OCI-LY1 (cell line): ENCODE measurements at regions not wholly inside any gene's neighbourhood (a gene's known extent, or its start where the extent isn't known, plus 50 kb on each side); places are given as distances from the start of the nearest gene placed in this dataset.

Experiments used
- CTCF ChIP-seq: fragments of 200-600 bp; sonication (generic), shearing (Covaris generic); IDR thresholded peaks from 2 replicates; pipeline ENCODE4 v1.5.1; 2017; ENCODE audit warnings: mild to moderate bottlenecking, antibody characterized with exemption, low read length, moderate library complexity, mixed read lengths
- EZH2 ChIP-seq: fragments of 200-600 bp; sonication (generic), shearing (Covaris generic); IDR thresholded peaks from 2 replicates; pipeline ENCODE4 v1.8.0; 2017; ENCODE audit warnings: borderline replicate concordance, mixed run types, mild to moderate bottlenecking, antibody characterized with exemption, low read length, moderate library complexity, mixed read lengths

GRCh38 chr1:90784186-90784847 is 67.2 kb upstream of the BARHL2 start:
- TF ChIP-seq CTCF (no peak), EZH2 (no peak)
